Stimulated activated CD4-positive, alpha-beta T cell treated with anti-CD3 and anti-CD28 coated beads, Interleukin-4, amount 100 ng/mL, for 4 hours (primary cell): ENCODE measurements at regions not wholly inside any gene's neighbourhood (a gene's known extent, or its start where the extent isn't known, plus 50 kb on each side); places are given as distances from the start of the nearest gene placed in this dataset.

Experiments used
- DNase-seq, 2 experiments: peaks; one replicate each; pipeline ENCODE4 v3.0.0-alpha.2; 2020

GRCh38 chr12:90193500-90193899, 484.9 kb upstream of the ATP2B1 start:
- no peak for DNase-seq

DNA sequence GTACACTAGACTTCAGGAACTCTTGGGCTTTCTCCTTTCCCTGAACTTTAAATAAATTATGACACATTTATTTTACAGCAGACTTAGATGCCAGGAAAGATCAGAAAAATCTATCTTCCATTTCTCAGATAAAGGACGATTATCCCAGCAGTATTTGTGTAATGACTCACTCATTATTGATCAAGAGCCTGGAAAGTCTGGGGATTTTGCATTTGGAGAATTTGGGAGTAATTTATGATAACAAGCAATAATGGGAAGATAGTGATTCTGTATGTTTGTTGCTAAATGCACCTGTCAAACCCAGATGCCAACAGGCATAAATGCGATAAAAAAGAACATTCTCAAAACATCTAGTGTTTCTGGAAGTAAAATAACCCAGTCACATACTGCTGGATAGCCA, 480.2 kb upstream of the ATP2B1 start:
- no peak for DNase-seq

DNA sequence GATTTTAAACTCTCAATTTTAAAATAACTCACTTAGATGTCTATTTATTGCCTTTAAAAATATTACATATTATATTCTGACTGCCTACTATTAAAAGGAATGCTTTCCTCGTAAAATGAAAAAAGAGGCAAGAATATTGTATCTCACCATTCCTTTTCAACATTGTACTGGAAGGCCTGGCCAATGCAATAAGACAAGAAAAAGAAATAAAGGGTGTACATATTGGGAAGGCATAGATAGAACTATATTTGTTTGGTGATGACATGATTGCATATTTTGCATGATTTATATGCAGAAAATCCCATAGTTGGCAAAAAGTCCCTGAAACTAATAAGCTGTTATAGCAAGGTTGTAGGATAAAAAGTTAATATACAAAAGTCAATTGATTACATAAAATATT, 474.6 kb upstream of the ATP2B1 start:
- no peak for DNase-seq

- no peak for DNase-seq
Observed at GRCh38 chr12:90181216-90181615, 472.6 kb upstream of the ATP2B1 start.

GRCh38 chr12:90174956-90175355, 466.3 kb upstream of the ATP2B1 start:
- DNase-seq: no peak

GRCh38 chr12:90174198-90174510, 465.5 kb upstream of the ATP2B1 start:
- DNase-seq: no peak

- no peak for DNase-seq
Observed at GRCh38 chr12:90173499-90174197, 465.0 kb upstream of the ATP2B1 start.

GRCh38 chr12:90172524-90172923, 463.9 kb upstream of the ATP2B1 start:
- DNase-seq: no peak

DNA sequence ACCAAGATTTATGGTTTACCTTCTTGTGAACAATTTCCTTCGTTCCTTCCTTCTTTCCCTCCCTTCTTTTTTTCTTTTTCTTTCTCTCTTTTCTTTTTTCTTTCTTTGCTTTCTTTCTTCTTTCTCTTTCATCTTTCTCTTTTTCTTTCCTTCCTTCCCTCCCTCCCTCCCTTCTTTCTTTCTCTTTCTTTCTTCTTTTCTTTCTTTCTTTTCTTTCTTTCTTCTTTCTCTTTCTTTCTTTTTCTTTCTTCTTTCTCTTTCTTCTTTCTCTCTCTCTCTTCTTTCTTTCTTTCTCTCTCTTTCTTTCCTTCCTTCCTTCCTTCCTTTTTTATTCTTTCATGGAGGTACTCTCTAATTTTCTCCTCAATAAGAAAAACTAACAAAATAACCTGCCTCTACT, 462.1 kb upstream of the ATP2B1 start:
- DNase-seq: no peak

- no peak for DNase-seq
Observed at GRCh38 chr12:90167518-90168208, 459.0 kb upstream of the ATP2B1 start.

- no peak for DNase-seq
Observed at GRCh38 chr12:90166671-90167070, 458.0 kb upstream of the ATP2B1 start.

DNA sequence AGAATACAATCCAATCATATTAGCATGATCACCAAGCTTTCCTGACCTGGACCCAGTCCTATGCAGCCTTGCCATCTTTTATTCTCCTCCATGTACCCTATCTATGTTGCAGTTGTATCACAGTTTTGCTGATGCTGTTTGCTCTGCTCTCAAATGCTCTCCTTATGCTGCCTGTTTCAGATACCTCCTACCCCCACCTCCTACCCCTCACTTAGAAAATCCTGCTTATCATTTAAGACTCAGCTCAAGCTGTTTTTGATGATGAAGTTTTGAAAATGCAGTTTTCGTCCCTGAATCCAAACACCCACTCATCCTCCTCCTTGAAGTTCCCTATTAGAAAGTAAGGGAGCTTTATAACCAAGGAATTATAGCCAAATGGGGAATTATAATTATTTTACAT, 457.4 kb upstream of the ATP2B1 start:
- DNase-seq: no peak

DNA sequence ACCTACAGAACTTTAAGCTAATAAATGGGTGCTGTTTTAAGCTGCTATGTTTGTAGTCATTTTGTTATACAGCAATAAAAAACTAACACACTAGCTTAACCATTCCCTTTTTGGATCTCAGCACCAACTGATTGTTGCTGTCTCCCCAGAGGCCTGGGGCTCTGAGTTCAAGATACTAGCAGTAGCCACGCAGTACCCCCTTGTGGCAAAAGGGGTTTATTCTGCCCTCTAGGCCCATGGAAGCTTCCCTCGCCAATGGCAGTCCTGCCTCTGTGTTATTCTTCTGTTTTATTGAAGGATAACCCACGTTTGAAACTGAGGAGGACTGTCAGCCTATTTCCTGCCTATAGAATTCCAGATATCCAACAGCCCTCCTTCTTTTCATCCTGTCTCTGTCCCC, 455.3 kb upstream of the ATP2B1 start:
- no peak for DNase-seq

GRCh38 chr12:90153827-90154226, 445.2 kb upstream of the ATP2B1 start:
- no peak for DNase-seq

GRCh38 chr12:90152897-90153624, 444.4 kb upstream of the ATP2B1 start:
- DNase-seq: no peak

- no peak for DNase-seq
Observed at GRCh38 chr12:90151491-90152015, 442.9 kb upstream of the ATP2B1 start.

DNA sequence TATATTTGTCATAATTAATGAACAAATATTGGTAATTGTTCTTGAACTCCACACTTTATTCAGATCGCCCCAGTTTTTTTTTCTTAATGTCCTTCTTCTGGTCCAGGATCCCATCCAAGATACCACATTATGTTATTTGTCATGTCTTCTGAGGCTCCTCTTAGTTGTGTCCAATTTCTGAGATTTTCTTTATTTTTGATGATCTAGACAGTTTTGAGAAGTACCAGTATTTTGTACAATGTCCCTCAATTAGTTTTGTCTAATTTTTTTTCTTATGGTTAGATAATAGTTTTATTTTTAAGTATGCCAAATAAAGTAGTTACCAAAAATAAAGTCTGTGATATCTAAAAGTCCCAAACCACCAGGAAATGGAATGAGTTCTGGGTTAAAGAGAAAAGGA, 440.8 kb upstream of the ATP2B1 start:
- DNase-seq: no peak

- DNase-seq: no peak
Observed at GRCh38 chr12:90129366-90130030, 420.9 kb upstream of the ATP2B1 start.

DNA sequence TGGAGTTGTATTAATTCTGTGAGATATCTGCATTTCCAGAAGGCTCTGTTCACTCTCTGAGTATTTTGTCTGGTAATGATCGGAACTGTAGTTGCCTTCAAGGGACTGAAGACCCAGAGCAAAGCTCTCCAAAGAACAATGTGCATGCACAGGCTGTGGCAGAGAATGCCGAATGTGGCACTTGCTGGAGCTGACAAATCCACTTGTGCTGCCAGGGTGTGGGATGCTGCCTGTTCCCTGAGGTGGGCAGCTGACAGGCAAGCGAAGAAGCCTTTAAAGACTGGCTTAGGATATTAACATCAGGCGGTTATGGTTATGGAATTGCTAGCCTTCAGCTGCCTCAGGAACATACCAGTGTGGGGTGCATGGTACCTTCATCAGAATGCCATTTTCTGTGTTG, 419.9 kb upstream of the ATP2B1 start:
- DNase-seq: no peak

DNA sequence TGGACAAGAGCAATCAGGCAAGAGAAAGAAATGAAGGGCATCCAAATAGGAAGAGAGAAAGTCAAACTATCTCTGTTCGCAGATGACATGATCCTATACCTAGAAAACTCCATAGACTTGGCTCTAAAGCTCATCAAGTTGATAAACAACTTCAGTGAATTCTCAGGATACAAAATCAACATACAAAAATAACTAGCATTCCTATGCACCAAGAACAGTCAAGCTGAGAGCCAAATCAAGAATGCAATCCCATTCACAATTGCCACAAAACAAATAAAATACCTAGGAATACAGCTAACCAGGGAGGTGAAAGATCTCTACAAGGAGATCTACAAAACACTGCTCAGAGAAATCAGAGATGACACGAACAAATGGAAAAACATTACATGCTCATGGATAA, 417.5 kb upstream of the ATP2B1 start:
- no peak for DNase-seq

DNA sequence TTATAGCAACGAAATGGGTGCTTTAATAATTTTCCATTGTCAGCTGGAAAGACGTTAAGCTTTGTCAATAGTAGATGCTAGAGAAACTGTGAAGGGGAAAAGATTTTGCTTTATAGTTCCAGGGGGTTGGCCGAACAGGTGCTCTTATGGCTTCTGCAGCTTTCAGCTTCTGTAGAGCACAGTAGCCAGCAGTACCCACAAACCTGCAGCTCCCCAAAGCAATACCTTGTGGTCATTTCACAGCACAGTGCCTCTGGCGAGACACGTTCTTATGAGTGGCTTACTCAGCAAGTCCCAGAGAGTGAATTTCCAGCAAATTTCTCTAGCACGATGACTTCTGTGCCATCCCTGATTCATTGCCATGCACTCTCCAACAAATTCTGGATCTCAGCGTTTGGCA, 416.3 kb upstream of the ATP2B1 start:
- no peak for DNase-seq

GRCh38 chr12:90124289-90124688, 415.7 kb upstream of the ATP2B1 start:
- DNase-seq: no peak

DNA sequence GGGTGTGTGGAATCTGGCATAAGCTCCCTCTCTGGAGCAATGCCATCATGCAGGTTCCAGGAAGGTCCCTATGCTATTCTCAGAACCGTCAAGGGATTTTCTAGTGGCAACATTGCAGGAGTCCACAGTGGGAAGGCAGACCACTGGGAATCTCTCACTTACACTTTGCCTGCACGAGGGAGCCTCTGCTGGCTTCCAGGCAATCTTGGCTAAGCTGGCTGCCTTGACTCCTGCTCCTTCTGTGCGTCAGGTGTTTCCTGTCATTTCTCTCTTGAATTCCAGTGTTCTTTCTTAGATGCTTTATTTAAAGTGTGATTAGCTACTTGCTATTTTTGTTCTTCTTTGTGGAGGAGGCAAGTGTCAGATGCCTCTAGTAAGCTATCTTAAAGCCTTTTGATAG, 414.0 kb upstream of the ATP2B1 start:
- DNase-seq: no peak

GRCh38 chr12:90120627-90121026, 412.0 kb upstream of the ATP2B1 start:
- DNase-seq: no peak
